ENCODE measurements at regions not wholly inside any gene's neighbourhood (a gene's known extent, or its start where the extent isn't known, plus 50 kb on each side); places are given as distances from the start of the nearest gene placed in this dataset.
"Not testable (repeated sequence)": the region's sequence is repeated elsewhere in the genome, so short reads cannot be mapped to it uniquely, and the experiment has no call there.

DNA sequence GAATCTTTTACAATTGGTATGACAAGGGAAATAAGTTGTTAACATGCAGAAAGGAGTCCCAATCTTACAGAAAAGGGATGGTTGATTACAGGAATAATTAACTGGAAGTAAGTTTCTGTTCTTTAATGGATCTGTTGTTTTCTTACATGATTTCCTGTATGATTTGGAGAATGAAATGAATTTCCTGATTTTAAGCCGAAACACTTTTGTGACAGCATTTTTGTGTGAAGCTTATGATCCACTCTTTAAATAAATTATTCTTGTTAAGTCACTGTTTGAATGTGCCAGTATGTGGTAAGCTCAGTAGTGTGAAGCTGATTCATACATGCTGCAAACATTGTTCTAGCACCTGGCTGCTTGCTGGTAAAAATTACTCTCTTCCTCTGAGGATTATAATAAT lies 516.2 kb downstream of the DCDC2C start:
- peak; percentile 6 for FAIRE-seq
- no peak for DNase-seq (ENCODE audit: insufficient read length, low spot score)
- TF ChIP-seq, protein P1, sequence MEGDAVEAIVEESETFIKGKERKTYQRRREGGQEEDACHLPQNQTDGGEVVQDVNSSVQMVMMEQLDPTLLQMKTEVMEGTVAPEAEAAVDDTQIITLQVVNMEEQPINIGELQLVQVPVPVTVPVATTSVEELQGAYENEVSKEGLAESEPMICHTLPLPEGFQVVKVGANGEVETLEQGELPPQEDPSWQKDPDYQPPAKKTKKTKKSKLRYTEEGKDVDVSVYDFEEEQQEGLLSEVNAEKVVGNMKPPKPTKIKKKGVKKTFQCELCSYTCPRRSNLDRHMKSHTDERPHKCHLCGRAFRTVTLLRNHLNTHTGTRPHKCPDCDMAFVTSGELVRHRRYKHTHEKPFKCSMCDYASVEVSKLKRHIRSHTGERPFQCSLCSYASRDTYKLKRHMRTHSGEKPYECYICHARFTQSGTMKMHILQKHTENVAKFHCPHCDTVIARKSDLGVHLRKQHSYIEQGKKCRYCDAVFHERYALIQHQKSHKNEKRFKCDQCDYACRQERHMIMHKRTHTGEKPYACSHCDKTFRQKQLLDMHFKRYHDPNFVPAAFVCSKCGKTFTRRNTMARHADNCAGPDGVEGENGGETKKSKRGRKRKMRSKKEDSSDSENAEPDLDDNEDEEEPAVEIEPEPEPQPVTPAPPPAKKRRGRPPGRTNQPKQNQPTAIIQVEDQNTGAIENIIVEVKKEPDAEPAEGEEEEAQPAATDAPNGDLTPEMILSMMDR (IDR thresholded peaks at IDR 0.05; ENCODE audit: insufficient read depth, missing control alignments), result no peak

DNA sequence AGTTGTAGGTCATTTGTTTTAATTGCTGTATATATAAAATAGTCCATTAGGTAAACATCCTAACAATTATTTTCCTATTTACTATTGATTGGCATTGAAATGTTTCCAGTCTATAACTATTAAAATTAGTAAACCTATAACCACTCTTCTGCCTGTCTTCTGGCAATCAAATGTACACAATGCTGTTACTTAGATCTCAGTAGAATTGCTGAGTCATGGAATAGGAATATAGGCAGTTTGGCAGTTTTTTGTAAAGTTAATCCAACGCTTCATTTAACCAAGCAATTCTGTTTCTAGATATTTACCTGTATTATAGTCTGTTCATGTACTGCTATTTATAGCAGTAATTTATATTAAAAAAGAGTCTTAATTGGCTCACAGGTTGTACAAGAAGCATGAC lies 518.1 kb downstream of the DCDC2C start:
- FAIRE-seq (no peak), DNase-seq (ENCODE audit: insufficient read length, low spot score) (no peak)
- TF ChIP-seq, protein P1 (IDR thresholded peaks at IDR 0.05; ENCODE audit: insufficient read depth, missing control alignments), result no peak

DNA sequence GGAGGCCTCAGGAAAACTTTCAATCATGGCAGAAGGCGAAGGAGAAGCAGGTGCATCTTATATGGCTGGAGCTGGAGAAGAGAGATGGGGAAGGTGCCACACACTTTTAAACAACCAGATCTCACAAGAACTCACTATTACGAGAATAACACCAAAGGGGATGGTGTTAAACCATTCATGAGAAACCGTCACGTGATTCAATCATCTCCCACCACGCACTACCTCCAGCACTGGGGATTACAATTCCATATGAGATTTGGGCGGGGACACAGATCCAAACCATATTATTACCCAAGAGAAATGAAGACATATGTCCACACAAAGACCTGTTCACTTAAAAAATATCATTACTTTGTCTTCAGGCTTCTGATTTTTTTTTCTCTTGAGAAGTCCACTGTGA lies 518.5 kb downstream of the DCDC2C start:
- FAIRE-seq (no peak), DNase-seq (ENCODE audit: insufficient read length, low spot score) (no peak)
- TF ChIP-seq, protein P1 (IDR thresholded peaks at IDR 0.05; ENCODE audit: insufficient read depth, missing control alignments), result no peak

DNA sequence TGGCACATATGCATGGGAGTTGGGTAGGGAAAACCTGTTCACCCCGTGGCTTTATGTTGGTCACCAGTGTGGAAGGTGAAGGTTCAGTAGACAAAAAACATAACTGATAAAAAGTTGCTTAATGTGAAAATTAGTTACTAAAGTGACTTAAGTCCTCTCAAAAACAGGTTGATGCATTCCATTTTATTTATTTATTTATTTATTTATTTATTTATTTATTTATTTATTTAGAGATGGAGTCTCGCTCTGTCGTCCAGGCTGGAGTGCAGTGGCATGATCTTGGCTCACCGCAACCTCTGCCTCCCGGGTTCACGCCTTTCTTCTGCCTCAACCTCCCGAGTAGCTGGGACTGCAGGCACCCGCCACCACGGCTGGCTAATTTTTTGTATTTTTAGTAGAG lies 541.0 kb downstream of the DCDC2C start:
- DNase-seq (ENCODE audit: insufficient read length, low spot score); FAIRE-seq: not testable (repeated sequence)

DNA sequence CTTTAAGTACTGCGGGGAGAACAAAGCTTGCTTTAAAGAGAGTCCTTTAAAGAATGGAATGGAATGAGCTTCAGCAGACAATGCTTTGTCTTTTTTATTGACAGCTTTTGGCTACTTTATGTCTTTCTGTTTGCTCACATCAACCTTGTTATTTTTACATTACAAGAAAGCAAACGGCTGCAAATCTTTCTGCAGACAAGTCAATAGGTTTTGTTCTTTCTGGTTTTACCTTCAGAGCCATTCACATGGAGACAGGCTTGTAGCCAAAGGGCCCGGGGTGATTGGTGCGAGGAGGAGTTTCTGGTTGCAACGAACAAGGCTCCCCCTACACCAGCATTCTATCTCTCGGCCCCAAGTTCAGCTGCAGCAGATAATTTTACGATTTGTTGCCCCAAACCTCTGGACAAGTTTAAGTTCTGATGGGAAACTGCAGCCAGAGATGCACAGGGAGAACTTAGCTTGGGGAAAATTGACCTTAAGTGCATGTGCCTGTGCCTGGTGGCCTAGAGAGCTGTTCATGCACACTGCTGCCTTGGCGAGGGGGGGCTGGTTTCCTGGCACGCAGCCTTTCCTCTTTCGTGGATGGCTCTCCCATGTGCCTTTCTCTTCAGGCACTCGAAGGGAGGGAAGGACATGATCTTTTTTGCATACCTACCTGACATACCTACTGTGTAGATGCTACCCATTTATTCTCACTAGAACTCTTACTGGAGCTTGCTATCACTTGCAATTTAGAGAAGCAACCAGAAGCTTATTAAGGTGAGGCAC lies 543.2 kb downstream of the DCDC2C start:
- no peak for DNase-seq (ENCODE audit: insufficient read length, low spot score)
- TF ChIP-seq, protein P1 (IDR thresholded peaks at IDR 0.05; ENCODE audit: insufficient read depth, missing control alignments), result no peak
- no peak for FAIRE-seq

DNA sequence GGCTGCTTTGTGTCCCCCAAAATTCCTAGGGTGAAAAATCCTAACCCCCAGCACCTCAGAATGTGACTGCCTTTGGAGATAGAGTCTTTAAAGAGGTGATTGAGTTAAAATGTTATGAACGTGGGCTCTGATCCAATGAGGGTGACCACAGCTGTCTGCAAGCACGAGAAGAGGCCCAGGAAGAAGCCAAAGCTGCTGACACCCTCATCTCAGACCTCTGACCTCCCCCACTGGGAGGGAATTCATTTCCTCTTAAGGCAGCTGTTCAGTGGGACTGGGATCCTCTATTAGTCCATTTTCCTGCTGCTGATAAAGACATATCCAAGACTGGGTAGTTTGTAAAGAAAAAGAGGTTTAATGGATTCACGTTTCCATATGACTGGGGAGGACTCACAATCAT lies 544.4 kb downstream of the DCDC2C start:
- no peak for FAIRE-seq
- TF ChIP-seq, protein P1 (IDR thresholded peaks at IDR 0.05; ENCODE audit: insufficient read depth, missing control alignments), result no peak

DNA sequence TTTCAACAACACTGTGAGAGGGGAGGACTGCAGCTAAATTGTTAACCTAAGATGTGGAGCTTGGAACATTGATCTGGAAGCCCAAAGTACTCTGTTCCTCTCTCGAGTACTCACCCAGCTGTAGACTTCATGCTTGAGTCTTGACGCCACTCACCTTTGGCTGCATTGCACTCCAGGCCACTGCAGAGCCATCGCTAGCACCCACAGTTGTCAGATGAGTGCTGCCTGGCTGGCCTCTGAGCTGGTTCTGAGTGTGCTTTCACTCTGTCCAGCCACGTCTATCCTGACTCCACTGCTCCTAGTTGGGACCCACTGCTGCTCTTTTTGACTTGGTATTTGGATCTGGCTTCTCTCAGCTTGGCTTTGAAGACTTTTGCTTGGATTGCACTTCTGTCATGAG lies 552.1 kb downstream of the DCDC2C start:
- TF ChIP-seq, protein P1 (IDR thresholded peaks at IDR 0.05; ENCODE audit: insufficient read depth, missing control alignments), result no peak
- FAIRE-seq (no peak), DNase-seq (ENCODE audit: insufficient read length, low spot score) (no peak)

More for the DNA sequence above, 544.4 kb downstream of the DCDC2C start:
- DNase-seq (ENCODE audit: insufficient read length, low spot score), result no peak

Data from D721Med (cell line).